HG02798 (cell line): ENCODE measurements at regions not wholly inside any gene's neighbourhood (a gene's known extent, or its start where the extent isn't known, plus 50 kb on each side); places are given as distances from the start of the nearest gene placed in this dataset.

Source experiments
- ATAC-seq: cut with Tn5 transposase; IDR thresholded peaks from one replicate; pipeline ENCODE4 v1.9.1; 2021; ENCODE audit warnings: mild to moderate bottlenecking; ENCODE audit not compliant: unreplicated experiment, poor library complexity

DNA sequence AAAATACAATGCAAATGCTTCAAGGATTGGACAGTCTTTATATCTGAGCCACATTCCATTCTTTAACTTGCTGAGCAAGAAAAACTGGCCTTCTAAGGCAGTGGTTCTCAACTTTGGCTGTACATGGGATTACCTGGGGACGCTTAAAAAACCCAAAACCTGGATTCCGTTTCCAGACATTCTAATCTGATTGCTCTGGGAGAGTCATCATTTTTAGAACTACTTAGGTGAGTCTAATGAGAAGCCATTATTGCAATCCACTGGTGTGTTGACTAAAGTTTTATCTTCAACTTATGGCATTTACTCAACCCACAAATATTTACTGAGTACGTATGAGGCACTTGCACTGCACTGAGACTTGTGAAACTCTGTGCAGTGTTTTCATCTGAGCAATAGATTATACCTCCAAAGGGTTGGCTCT lies 195.7 kb upstream of the ATP11B start:
- no peak for ATAC-seq

DNA sequence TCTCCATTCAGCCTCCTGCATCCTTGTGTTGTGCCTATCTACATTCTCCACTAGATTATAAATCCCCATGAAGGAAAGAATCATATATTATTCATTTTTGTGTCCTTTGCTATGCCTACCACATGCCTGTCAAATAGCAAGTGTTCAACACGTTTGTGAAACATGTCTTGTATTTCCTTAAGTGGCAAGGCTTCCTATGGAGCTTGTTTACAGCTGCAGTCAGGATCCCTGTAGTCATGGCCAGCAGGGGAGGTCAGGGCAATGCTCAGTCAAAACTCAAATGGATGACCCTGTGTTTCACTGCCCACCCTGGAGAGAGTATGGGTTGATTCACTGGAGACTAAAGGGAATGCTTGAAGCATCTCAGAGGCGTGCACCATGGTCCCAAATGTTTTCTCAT lies 191.7 kb upstream of the ATP11B start:
- ATAC-seq: no peak

DNA sequence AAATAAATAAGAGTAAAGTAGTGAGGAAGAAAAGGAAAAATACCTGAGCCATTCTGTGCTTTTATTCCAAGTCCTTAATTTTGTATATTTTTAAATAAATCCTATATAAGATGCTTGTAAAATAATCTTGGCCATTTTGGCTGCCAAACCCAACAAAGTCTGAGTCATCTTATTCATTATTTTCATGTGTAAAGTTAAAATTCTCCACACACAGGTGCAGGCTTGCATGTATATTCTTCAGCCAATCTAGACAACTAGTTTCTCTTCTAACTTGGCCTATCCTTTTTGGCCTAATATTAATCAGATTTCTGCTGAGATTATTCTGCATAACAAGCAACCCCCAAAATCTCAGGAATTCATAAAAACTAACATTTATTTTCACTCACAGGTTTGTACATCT lies 189.8 kb upstream of the ATP11B start:
- no peak for ATAC-seq

DNA sequence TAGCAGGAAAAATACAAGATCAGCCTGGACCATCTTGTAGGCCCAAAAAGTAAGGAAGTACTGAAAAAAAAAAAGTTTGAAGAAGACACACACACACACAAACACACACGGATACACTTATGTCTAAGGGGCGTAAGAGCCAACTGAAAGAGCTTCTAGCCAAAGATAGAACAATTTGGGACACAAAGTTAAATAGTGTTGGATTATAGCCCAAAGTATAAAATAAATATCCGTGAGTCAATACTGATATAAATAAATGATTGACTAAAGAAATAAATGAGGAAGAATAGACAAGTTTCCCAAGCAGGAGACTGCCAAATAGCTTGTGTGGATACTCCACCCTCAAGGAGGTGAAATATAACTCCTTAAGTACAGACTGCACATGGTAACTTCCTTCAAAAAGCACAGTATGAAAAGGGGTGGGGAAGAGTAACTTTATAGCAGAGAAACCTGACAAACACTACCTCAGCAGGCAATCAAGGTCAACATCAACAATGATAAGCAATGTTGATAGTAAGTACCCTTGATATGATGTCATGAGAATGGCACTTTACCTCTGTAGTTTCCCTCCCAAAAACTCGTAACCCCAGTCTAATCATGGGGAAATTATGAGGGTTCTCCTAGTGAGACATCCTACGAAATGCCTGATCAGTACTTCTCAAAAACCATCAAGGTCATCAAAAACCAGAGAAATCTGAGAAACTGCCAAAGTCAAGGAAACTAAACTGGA lies 187.3 kb upstream of the ATP11B start:
- ATAC-seq: no peak

DNA sequence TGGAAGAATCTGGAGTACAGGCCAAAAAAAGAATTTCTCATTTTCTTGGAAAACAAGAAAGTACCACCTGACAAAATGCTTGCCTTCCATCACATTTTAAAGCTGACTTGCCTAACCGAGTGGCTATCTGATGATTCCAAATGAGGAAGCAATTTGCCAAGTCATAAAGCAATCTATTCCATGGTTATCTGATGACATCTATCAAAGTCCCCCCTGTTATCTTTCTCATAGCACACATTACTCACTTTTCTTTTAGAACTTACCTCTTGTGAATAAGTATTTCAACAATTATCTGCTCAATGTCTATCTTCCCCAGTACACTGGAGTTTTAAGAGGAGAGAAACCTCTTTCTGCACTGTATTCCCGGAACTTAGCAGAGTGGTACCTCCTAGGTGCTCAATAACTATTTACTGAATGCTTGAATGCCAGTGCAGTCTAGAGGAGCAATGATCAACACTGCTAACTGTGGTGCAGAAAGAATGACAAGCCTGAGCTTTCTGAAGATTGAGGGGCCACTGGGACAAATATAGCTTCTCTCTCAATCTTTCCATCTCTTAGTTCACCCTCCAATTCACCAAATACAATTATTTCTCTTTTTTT lies 186.3 kb upstream of the ATP11B start:
- ATAC-seq: no peak

DNA sequence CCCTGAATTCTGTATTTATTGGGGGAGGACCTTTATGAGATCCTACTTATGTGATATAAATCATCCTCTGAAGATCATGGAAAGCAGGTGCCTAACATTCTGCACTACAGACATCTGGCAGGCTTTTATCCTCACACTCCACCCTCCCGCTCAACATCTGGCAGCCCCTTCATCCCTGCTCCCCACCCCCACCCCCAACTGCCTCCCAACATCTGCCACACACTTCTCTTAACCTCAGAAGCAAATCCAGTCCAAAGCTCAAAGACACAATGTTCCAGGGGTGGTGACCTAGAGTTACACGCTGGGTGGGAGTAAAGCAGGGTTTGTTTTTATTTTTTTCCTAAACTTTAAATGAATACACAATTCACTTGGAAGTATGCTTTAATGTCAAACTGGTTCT lies 184.5 kb upstream of the ATP11B start:
- no peak for ATAC-seq

DNA sequence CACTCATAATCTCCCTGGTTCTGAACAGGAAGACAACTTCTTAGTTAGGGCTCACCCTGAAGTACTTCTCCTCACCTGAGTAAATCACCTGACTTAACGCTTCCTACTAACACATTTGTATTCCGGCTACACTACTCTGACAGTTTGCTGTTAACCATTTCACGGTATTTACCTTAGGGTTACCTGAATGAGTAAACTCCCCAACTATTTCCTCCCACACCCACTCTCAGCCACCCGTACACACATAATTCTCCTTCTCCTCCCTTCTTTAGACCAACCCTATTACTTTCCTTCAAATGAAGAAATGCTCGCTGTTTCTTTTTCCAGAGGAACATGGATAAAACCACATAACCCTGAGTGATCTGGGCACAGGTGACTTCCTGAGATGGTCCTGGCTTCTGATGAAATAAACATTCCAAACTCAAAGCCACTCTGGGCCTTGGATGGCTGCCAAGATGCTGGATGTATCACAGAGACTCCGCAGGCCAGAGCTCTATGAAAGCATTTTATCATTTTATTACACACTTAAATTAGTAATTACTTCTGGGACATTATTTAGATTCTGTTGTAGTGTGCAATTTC lies 183.6 kb upstream of the ATP11B start:
- ATAC-seq: no peak

DNA sequence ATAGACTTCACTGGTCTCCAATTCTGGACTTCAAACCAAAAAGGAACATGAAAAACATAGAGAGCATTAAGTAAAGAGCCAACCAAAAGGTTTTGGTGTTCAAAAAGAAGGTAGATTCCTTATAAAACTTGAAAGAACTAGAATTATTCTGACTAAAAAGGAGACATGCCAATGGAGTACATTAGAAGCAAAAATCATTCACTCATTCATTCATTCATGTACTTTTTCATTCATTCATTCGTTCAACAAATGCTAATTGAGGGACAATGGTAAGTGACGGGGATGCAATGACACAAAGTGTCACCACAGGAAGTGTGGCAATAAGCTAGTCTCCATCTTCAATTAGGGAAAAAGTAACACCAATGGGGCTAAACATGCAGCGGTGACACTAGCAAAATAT lies 181.0 kb upstream of the ATP11B start:
- no peak for ATAC-seq

DNA sequence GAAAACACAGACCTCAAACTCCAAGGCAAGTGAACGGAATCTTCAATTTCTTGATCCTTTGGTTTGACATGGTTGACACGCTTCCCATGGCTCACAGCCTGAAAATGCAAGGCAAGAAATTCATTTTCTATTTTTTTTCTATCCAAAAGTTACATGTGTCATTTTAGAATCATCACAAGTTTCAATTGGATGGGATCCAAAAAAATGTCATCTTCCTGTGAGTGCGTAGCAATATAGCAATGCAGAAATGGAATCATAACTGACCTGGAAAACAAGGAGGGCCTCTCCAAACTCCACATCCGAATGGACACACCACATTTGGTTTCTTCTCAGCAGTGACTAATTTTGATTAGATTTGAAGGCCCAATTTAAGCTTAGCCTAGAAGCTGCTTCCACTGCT lies 175.8 kb upstream of the ATP11B start:
- no peak for ATAC-seq

DNA sequence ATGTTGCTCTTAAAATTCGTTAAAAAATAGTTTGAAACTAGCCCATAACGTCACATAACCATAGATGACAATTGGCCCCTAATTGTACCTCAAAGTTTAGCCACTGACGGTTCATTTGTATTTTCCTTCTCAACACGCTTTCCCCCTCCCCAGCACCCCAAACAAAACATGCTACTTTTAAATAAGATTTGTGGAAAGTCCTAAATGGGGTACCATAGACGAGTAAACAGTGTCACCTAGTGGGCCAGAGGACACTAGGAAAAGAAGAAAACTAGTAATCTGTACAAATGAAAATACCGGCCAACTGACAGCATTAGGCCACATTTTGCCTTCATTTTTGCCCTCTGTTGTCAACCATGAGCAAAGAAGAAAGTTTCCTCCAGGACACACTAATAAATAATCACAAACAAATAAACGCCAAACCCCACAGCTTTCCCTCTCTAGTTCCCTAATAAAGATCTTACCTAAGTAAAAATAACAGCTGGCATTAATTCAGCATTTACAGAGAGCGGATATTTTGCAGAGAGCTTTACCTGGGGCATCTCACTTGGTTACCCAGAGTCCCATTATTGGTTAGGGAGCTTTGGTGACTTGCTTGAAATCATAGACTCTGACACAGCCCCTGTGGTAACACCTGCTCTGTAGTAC lies 175.1 kb upstream of the ATP11B start:
- no peak for ATAC-seq

DNA sequence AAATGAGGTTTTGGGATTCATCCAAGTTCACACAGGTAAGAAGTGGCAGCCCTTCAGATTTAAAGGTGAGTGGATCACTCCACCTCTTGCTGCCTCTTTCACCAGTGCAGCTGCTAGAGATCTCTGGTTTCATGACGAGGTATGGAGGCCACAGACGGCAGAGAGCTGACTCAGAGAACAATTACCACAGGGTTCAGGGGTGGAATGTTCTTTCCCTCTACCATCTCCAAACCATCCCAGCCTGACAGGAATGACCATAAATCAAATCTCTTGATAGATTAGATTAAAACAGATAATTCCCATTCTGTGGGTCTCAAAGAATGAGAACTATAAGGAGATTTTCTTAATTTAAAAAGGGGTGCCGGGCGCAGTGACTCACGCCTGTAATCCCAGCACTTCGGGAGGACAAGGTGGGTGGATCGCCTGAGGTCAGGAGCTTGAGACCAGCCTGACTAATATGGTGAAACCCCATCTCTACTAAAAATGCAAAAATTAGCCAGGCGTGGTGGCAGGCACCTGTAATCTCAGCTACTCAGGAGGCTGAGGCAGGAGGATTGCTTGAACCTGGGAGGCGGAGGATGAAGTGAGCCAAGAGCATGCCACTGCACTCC lies 174.2 kb upstream of the ATP11B start:
- no peak for ATAC-seq

DNA sequence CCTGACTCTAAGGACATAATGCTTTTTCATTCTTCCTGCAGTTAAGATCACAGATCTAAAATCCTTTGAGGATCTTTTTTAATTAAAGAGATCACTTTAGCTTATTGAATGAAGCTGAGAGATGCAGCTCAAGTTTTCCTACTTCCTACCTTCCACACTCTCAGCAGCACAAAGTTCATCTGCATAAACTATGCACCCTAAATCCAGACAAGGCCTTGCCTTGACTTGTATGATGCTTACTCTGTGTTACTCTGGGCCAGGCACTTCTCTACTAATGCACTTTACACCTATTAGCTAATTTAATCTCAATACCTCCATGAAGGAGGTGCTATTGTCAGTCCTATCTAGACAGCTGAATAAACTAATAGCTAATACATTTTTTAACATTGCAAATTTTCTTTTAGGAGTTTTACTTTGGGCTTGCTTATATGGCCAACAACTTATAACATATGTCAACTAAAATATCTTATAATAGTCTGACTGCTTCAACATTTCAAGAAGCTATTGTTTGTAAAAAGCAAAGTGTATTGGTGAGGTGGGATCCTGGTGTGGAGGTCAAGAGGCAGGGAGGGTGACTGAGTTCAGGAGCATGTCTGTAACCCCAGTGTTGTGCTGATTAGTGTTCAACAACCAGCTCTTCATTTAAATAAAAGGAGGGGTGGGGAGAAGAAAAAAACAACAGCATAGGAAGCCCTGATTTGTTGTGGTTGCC lies 172.4 kb upstream of the ATP11B start:
- ATAC-seq: no peak

DNA sequence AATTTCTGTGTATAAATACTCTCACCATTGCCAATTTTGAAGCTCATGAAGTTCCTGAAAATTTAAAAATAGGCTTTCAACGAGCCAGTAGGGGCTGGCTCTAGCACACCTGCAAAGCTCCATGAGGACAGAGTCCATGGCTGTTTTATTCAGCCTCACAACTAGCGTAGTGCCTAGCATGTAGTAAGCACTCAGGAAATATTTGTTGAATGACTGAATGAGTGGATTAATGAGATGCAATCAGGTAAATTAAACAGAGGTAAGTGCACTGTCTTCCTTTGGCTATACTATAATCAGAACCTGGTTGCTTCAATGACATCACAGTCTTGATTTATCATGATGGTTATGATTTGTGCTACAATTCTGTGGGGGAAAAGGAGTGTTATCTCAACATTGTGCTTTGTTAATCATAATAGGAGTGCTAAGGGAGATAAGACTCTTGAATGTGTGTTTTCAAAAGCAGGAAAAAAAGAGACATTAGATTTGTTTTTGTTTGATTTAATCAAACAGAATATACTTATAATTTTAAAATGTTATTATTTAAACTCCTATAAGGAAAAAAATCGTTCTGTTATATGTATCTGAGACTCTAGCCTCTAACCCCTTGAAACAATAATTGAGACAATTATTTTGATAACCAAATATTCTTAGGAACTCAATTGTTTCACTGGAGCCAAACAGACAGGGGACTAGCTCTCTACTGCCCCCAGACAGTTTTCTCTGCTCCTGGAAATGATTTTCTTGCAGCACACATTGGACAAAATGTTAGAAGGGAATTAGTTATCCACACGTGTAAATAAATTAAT lies 171.7 kb upstream of the ATP11B start:
- ATAC-seq: no peak

DNA sequence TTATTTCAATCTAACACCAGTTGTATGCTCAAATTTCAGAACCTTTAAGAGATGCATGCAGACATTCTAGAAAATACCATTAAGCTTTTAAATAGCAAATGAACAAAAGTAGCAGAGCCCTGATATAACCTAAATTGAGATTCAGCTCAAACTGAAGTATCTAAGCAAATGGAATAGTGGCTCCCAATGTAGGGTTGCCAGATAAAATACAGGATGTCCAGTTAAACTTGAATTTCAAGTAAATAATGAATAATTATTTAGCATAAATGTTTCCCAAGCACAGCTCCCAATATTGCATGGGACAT lies 171.1 kb upstream of the ATP11B start:
- ATAC-seq: no peak

DNA sequence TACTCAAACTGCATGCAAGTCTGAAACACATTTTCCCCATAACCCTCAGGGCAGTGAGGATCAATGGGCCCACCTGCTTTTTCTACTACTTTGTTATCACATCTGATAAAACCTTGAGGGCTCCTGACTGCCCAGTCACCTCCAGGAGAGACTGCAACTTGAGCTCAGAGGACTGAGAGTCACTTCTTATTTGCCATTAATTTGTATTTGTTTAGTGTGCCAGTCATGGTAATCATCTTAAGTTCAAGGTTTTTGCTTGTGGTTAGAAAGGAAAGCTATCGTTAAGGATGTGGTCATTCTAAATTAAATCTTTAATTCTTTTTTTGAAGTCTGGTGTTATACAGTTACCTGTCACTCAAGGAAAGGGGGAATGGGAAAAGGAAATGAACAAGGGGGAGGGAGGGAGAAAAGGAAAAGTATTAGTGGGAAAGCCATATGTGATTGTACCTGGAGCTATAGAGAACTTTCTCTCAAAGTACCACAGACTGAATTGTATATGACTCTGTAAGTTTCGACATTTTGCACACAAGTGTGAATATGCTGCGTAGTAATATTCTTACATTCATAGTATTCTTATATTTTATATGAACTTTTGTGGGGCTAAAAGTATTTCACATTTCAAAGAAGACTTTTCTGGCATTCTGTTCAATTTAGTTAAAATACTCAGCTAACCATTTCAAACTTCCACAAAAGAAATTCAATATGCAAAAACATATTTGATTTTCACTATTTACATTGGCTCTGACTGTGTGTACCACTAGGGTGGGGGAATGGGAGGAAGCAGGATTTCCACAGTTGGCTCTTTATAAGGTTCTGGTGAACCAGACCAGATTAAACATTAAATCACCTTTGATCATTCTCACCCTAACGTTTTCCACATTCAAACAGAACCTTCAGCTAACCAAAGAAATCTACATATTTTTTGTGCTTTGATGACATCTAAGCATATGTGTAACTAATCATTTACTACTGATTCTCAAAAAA lies 166.5 kb upstream of the ATP11B start:
- no peak for ATAC-seq

DNA sequence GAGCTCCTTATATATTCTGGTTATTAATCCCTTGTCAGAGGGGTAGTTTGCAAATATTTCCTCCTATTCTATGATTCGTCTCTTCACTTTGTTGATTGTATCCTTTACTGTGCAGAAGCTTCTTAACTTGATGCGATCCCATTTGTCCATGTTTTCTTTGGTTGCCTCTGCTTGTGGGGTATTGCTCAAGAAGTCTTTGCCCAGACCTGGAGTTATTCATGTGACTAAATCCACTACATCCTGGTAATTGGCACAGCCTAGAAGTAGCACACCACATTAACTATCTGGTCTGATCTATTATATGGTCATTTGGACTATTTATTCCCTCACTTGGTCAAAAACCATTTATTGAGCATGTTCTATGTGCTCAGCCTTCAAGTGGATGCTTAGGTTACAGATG lies 164.8 kb upstream of the ATP11B start:
- no peak for ATAC-seq

DNA sequence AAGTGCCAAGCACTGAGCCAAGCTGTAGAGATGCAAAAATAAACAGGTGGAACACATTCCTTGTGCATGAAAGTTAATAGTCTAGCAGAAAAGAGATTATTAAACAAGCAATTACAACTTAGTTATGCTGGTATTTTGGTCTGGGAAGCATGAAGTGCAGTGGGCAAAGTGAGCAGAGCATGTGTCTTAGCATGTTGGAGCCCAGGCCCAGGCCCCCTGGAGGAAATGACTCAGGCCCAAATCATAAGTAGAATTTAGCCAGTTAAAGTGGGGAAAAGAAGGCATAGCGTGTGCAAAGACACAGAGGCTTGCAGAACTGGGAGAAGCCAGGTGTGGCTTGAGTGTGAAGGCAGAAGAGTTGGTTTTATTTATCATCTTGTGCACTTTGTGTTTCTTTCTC lies 163.8 kb upstream of the ATP11B start:
- ATAC-seq: no peak

DNA sequence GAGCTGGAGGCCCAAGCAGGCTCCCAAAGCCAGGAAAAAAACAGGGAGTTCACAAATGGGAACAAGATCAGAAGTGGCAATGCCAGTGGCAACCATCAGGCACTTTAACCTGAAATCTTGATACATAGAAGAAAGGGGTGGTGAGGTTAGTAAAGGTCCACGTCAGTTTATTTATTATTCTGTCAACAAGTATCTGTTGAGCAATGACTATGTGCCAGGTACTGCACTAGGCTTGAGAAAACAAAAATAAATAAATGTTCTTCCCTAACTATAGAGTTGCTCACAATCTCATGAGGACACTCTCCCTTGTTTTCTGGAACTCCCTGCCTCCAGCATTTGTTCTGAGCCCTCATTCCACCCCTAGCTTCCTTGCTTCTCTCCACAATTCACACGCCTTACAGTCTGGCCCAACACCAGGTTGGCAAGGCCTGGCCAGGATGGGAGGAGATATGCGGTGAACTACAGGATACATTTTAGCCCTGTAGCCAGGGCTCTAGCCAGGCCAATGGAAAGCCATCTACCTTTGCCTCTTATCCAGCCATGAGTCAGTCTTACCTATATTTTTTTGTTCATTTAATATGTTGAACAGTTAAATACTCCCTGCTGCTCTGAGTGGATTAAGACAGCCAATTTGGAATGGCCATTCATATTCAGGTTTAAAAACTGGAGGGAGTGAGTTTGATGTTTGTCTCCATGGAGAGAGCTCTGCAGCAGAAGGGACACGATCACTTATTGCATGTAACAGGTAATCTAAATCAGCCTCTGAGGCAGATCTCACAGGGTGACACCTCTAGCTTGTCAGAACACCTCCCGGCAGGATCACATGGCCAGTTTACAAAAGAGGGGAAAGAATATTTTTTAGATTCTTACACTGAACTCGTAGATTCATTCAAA lies 161.9 kb upstream of the ATP11B start:
- no peak for ATAC-seq
